ENCODE measurements at regions not wholly inside any gene's neighbourhood (a gene's known extent, or its start where the extent isn't known, plus 50 kb on each side); places are given as distances from the start of the nearest gene placed in this dataset.

GRCh38 chr2:128488434-128488833, 169.8 kb upstream of the HS6ST1 start:
- TF ChIP-seq, protein P1, sequence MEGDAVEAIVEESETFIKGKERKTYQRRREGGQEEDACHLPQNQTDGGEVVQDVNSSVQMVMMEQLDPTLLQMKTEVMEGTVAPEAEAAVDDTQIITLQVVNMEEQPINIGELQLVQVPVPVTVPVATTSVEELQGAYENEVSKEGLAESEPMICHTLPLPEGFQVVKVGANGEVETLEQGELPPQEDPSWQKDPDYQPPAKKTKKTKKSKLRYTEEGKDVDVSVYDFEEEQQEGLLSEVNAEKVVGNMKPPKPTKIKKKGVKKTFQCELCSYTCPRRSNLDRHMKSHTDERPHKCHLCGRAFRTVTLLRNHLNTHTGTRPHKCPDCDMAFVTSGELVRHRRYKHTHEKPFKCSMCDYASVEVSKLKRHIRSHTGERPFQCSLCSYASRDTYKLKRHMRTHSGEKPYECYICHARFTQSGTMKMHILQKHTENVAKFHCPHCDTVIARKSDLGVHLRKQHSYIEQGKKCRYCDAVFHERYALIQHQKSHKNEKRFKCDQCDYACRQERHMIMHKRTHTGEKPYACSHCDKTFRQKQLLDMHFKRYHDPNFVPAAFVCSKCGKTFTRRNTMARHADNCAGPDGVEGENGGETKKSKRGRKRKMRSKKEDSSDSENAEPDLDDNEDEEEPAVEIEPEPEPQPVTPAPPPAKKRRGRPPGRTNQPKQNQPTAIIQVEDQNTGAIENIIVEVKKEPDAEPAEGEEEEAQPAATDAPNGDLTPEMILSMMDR (IDR thresholded peaks at IDR 0.05; ENCODE audit: low read depth, low read length, poor library complexity, severe bottlenecking) = no peak
- TF ChIP-seq EZH2phosphoT487 (IDR thresholded peaks at IDR 0.05; ENCODE audit: borderline replicate concordance, low read length) = no peak

Measured in DOHH2 (cell line).